ENCODE measurements at regions not wholly inside any gene's neighbourhood (a gene's known extent, or its start where the extent isn't known, plus 50 kb on each side); places are given as distances from the start of the nearest gene placed in this dataset.

DNA sequence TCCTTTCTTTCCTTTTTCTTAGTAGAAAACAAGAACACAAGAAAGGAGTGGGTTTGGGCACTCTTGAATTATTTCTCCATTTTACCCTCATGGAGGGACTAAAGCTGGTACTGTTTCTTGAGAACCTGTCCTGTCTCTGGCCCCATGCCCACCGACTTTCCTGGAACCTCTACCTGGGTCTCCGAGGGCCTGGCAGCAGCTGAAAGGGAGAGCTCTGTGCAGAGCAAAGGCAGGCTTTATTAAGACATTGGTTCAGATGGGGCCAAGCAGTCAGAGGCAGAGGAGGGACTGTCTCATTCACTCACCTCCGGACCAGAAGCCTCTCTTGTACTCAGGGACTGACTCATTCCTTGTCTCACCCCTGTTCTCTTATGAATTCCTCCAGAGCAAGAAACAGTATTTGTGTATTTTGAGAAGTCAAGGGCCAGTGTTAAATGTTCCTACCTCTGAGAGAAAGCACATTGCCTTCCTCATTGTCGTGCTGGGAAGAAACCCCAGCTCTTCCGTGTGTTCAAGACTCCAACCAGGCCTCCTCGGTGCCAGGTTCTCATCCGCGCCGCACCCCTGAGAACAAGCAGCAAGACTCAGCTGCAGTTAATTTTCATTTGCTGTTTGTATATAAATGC, 201.9 kb upstream of the NT5C1B start:
- POLR2A ChIA-PET: no interaction called here
- TF ChIP-seq, protein P1, sequence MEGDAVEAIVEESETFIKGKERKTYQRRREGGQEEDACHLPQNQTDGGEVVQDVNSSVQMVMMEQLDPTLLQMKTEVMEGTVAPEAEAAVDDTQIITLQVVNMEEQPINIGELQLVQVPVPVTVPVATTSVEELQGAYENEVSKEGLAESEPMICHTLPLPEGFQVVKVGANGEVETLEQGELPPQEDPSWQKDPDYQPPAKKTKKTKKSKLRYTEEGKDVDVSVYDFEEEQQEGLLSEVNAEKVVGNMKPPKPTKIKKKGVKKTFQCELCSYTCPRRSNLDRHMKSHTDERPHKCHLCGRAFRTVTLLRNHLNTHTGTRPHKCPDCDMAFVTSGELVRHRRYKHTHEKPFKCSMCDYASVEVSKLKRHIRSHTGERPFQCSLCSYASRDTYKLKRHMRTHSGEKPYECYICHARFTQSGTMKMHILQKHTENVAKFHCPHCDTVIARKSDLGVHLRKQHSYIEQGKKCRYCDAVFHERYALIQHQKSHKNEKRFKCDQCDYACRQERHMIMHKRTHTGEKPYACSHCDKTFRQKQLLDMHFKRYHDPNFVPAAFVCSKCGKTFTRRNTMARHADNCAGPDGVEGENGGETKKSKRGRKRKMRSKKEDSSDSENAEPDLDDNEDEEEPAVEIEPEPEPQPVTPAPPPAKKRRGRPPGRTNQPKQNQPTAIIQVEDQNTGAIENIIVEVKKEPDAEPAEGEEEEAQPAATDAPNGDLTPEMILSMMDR (IDR thresholded peaks at IDR 0.05): no peak
- intact Hi-C loops (cut with DNase I, micrococcal nuclease): no loop called here
- Mint-ChIP-seq H3K27me3 (no peaks in the 10 kb centered on the region), H3K9me3 (no peaks in the 10 kb centered on the region), H3K27ac (no peak overlapping the region), H3K4me1 (ENCODE audit: low read depth) (no peaks in the 10 kb centered on the region), H3K36me3 (ENCODE audit: low read depth) (no peaks in the 10 kb centered on the region), H3K4me3 (no peak overlapping the region)
- Histone ChIP-seq H3K27ac (ENCODE audit: low read depth in 1 of 2, low read length in 2 of 2) (no peak overlapping the region), H3K4me1 (ENCODE audit: insufficient read depth, low read length) (no peaks in the 10 kb centered on the region), H3K9me3 (ENCODE audit: control insufficient read depth in 1 of 2, insufficient read depth in 1 of 2, low read length in 2 of 2) (no peaks in the 10 kb centered on the region), H3K36me3 (ENCODE audit: insufficient read depth, low read length) (no peaks in the 10 kb centered on the region), H3K27me3 (ENCODE audit: control insufficient read depth in 1 of 2, insufficient read depth in 2 of 2, low read length in 2 of 2) (no peaks in the 10 kb centered on the region), H3K4me3 (ENCODE audit: low read length) (no peak overlapping the region)
- ATAC-seq (ENCODE audit: poor library complexity): no peak
- DNase-seq: no peak
- CTCF ChIA-PET: no interaction called here

DNA sequence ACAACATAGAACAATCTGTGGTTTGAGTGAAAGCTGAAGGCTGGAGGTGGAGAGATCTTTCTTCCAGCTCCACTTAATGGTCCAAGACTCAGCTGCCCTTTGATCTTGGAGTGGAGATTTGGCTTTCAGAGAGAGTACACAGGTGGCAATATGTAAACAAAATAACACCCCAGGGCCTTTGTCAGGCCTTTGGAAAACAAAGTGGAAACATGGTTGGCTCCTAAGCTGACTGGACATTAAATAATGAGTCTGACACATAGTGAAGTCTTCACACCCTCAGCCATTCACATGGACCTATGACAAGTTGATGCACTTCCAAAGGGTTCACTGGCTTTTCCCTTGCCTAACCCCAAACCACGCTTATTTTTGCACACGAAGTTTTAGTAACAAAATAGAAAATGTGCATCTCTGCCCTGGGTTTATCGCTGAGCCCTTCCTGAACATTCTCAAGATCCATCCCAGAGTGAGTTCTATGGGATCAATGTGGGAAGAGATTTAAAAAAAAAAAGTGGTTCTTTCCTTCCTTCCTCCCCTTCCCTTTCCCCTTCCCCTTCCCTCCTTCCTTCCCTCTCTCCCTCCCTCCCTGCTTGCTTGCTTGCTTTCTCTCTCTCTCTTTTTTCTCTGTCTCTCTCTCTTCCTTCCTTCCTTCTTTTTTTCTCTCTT, 201.3 kb upstream of the NT5C1B start:
- ATAC-seq (ENCODE audit: poor library complexity): no peak
- Histone ChIP-seq H3K27ac (ENCODE audit: low read depth in 1 of 2, low read length in 2 of 2) (no peak overlapping the region), H3K36me3 (ENCODE audit: insufficient read depth, low read length) (no peaks in the 10 kb centered on the region), H3K9me3 (ENCODE audit: control insufficient read depth in 1 of 2, insufficient read depth in 1 of 2, low read length in 2 of 2) (no peaks in the 10 kb centered on the region), H3K27me3 (ENCODE audit: control insufficient read depth in 1 of 2, insufficient read depth in 2 of 2, low read length in 2 of 2) (no peaks in the 10 kb centered on the region), H3K4me3 (ENCODE audit: low read length) (no peak overlapping the region), H3K4me1 (ENCODE audit: insufficient read depth, low read length) (no peaks in the 10 kb centered on the region)
- ChIA-PET CTCF (no interaction called here), POLR2A (no interaction called here)
- intact Hi-C loops (cut with DNase I, micrococcal nuclease): no loop called here
- no peak overlapping the region for H3K4me3 Mint-ChIP-seq
- no peaks in the 10 kb centered on the region for H3K9me3 Mint-ChIP-seq
- H3K36me3 Mint-ChIP-seq (ENCODE audit: low read depth): peaks cover 2% of the 10 kb centered on the region
- TF ChIP-seq, protein P1 (IDR thresholded peaks at IDR 0.05): no peak
- no peaks in the 10 kb centered on the region for H3K4me1 Mint-ChIP-seq (ENCODE audit: low read depth)
- no peaks in the 10 kb centered on the region for H3K27me3 Mint-ChIP-seq
- H3K27ac Mint-ChIP-seq: no peak overlapping the region
- no peak for DNase-seq

DNA sequence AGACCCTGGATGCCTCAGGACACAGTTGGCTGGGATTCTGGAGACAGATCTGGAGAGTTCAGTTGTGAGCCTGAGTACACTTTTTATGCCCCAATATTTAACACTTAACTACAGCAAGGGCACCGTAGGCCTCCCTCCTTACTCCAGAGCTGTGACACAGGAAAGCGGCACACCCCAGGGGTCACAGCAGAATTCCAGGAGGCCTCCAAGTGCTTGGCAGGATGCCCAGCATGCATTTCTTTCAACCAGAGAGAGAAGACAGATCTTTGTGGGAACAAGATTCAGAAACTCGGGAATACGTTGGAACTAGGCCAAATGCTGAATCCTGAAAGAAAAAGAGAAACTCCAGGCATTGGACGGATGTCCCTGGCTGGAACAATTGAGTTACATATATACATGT, 199.2 kb upstream of the NT5C1B start:
- POLR2A ChIA-PET: no interaction called here
- Histone ChIP-seq H3K27ac (ENCODE audit: low read depth in 1 of 2, low read length in 2 of 2) (no peak overlapping the region), H3K36me3 (ENCODE audit: insufficient read depth, low read length) (no peaks in the 10 kb centered on the region), H3K27me3 (ENCODE audit: control insufficient read depth in 1 of 2, insufficient read depth in 2 of 2, low read length in 2 of 2) (no peaks in the 10 kb centered on the region), H3K4me3 (ENCODE audit: low read length) (no peak overlapping the region), H3K4me1 (ENCODE audit: insufficient read depth, low read length) (no peaks in the 10 kb centered on the region), H3K9me3 (ENCODE audit: control insufficient read depth in 1 of 2, insufficient read depth in 1 of 2, low read length in 2 of 2) (no peaks in the 10 kb centered on the region)
- no peak for DNase-seq
- CTCF ChIA-PET: no interaction called here
- no peak overlapping the region for H3K27ac Mint-ChIP-seq
- intact Hi-C loops (cut with DNase I, micrococcal nuclease): no loop called here
- no peaks in the 10 kb centered on the region for H3K9me3 Mint-ChIP-seq
- peaks cover 7% of the 10 kb centered on the region for H3K36me3 Mint-ChIP-seq (ENCODE audit: low read depth)
- no peaks in the 10 kb centered on the region for H3K4me1 Mint-ChIP-seq (ENCODE audit: low read depth)
- no peaks in the 10 kb centered on the region for H3K27me3 Mint-ChIP-seq
- no peak for ATAC-seq (ENCODE audit: poor library complexity)
- TF ChIP-seq, protein P1 (IDR thresholded peaks at IDR 0.05): no peak
- H3K4me3 Mint-ChIP-seq: no peak overlapping the region
